ENCODE measurements at regions not wholly inside any gene's neighbourhood (a gene's known extent, or its start where the extent isn't known, plus 50 kb on each side); places are given as distances from the start of the nearest gene placed in this dataset.

DNA sequence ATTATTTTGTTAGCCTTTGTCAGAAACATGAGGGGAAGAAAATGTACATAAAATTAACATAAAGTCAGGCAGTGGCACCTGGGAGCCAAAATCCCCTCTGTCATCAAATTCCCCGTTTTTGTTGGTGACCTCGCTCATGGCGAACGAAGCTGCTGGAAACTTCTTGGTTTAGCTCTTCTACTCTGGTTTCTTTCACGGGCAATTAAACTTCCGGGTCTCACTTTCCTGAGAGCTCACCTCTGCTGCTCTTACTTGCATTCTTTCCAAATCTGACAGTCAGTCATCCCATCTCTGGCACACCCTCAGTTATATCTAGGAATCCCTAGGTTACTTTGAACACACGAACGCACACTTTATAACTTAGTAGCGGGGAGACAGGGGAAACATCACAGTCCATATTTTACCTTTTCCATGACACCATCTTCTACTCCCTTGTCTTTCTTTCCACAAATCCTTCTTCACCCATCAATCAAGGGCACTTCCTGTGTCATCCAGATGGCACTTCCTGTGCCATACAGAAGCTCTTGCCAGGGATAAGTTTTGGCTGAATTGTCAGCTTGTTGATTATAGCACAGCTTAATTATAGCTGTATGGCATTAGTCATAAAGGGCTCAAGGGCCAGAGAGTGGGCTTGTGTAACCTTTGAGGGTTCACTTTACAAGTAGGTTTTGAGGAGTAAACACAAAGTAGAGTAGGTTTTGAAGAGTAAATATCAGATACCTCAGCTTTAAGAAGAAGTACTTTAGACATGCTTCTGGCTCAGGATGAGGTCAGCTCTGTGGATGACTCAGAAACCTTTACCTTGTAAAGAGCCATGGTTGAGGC lies 105.1 kb downstream of the GATA3 start:
- no peak for TF ChIP-seq EZH2 (IDR thresholded peaks at IDR 0.05; ENCODE audit: low read depth)
- TF ChIP-seq, protein P1, sequence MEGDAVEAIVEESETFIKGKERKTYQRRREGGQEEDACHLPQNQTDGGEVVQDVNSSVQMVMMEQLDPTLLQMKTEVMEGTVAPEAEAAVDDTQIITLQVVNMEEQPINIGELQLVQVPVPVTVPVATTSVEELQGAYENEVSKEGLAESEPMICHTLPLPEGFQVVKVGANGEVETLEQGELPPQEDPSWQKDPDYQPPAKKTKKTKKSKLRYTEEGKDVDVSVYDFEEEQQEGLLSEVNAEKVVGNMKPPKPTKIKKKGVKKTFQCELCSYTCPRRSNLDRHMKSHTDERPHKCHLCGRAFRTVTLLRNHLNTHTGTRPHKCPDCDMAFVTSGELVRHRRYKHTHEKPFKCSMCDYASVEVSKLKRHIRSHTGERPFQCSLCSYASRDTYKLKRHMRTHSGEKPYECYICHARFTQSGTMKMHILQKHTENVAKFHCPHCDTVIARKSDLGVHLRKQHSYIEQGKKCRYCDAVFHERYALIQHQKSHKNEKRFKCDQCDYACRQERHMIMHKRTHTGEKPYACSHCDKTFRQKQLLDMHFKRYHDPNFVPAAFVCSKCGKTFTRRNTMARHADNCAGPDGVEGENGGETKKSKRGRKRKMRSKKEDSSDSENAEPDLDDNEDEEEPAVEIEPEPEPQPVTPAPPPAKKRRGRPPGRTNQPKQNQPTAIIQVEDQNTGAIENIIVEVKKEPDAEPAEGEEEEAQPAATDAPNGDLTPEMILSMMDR (conservative IDR thresholded peaks at IDR 0.05) = no peak
